Parathyroid adenoma (tissue), 2 donors: ENCODE measurements at regions not wholly inside any gene's neighbourhood (a gene's known extent, or its start where the extent isn't known, plus 50 kb on each side); places are given as distances from the start of the nearest gene placed in this dataset.

Experiments used
- H2AFZ ChIP-seq: fragments of 300-600 bp; sonication (generic); one replicate; pipeline ENCODE4 v1.7.0; 2017; ENCODE audit warnings: antibody characterized with exemption, mild to moderate bottlenecking
- H3K27ac ChIP-seq: fragments of 300-600 bp; sonication (generic); one replicate; pipeline ENCODE4 v1.7.0; 2017
- H3K27me3 ChIP-seq: fragments of 300-600 bp; sonication (generic); one replicate; pipeline ENCODE4 v1.7.0; 2017; ENCODE audit warnings: low read length; ENCODE audit not compliant: control insufficient read depth, insufficient read depth
- H3K36me3 ChIP-seq: fragments of 300-600 bp; sonication (generic); one replicate; pipeline ENCODE4 v1.7.0; 2017; ENCODE audit warnings: low read length; ENCODE audit not compliant: control insufficient read depth, insufficient read depth
- H3K4me1 ChIP-seq: fragments of 300-600 bp; sonication (generic); one replicate; pipeline ENCODE4 v1.7.0; 2017; ENCODE audit warnings: control low read depth
- H3K4me2 ChIP-seq: fragments of 300-600 bp; sonication (generic); one replicate; pipeline ENCODE4 v1.7.0; 2017; ENCODE audit warnings: low read length
- H3K4me3 ChIP-seq: fragments of 300-600 bp; sonication (generic); one replicate; pipeline ENCODE4 v1.7.0; 2017; ENCODE audit warnings: low read depth, low read length
- H3K79me2 ChIP-seq: fragments of 300-600 bp; sonication (generic); one replicate; pipeline ENCODE4 v1.7.0; 2017; ENCODE audit warnings: control low read depth
- H3K9ac ChIP-seq: fragments of 300-600 bp; sonication (generic); one replicate; pipeline ENCODE4 v1.7.0; 2017; ENCODE audit warnings: mild to moderate bottlenecking
- H3K9me3 ChIP-seq: fragments of 300-600 bp; sonication (generic); one replicate; pipeline ENCODE4 v1.7.0; 2017; ENCODE audit warnings: low read length; ENCODE audit not compliant: control insufficient read depth
- TF ChIP-seq, protein P1 (sequence below): fragments of 300-600 bp; sonication (generic); IDR thresholded peaks from one replicate; pipeline ENCODE4 v1.7.0; 2017; ENCODE audit warnings: antibody characterized with exemption, mild to moderate bottlenecking
- donor health status: primary hyperparathyroidism.

DNA sequence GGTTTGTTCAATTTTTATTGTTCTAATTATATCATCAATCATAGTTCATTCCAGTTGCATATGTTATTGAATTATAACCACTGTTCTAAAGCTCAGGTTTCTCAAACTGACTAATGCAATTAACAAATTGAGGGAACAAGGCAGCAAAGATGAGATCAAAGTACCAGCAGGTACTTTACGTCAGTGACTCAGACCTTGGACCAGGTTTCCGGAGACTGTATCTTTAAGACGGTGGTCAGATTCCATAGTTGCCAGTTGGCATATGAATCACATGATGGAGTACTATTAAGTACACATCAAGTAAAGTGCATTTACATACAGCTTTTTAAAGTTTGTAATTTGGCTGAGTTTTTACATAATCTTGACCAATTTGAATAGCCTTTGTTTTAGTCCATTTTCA is 583.6 kb upstream of the ROBO2 start:
- Histone ChIP-seq H3K36me3 (no peaks in the 10 kb centered on the region), H3K27me3 (no peaks in the 10 kb centered on the region), H3K4me2 (no peak overlapping the region), H3K9ac (no peak overlapping the region), H3K79me2 (no peaks in the 10 kb centered on the region), H3K27ac (no peak overlapping the region), H3K4me1 (no peaks in the 10 kb centered on the region), H3K9me3 (no peaks in the 10 kb centered on the region), H3K4me3 (no peak overlapping the region), H2AFZ (no peak overlapping the region)
- TF ChIP-seq, protein P1, sequence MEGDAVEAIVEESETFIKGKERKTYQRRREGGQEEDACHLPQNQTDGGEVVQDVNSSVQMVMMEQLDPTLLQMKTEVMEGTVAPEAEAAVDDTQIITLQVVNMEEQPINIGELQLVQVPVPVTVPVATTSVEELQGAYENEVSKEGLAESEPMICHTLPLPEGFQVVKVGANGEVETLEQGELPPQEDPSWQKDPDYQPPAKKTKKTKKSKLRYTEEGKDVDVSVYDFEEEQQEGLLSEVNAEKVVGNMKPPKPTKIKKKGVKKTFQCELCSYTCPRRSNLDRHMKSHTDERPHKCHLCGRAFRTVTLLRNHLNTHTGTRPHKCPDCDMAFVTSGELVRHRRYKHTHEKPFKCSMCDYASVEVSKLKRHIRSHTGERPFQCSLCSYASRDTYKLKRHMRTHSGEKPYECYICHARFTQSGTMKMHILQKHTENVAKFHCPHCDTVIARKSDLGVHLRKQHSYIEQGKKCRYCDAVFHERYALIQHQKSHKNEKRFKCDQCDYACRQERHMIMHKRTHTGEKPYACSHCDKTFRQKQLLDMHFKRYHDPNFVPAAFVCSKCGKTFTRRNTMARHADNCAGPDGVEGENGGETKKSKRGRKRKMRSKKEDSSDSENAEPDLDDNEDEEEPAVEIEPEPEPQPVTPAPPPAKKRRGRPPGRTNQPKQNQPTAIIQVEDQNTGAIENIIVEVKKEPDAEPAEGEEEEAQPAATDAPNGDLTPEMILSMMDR: no peak

DNA sequence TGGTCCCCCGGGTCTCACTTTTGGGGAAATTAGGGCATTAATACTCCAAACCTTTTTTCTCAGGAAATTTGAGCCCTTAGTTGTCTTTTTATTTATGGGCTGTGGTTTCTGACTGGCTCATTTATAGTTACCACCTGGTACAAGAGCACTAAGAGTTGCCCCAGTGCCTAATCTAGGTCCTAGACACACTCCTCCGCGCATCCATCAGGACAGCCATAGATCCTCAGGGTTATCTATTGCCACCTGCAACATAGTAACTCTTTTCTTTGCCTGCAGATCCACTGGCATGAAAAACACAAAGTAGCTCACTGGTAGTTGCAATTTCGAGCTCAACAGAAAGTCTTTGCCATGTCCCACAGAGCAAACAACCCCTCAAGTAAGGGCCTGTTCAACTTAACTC is 576.4 kb upstream of the ROBO2 start:
- no peak overlapping the region for H3K4me2 ChIP-seq
- H3K27me3 ChIP-seq: no peaks in the 10 kb centered on the region
- H3K9ac ChIP-seq: no peak overlapping the region
- no peak overlapping the region for H3K27ac ChIP-seq
- H3K9me3 ChIP-seq: no peaks in the 10 kb centered on the region
- H3K4me3 ChIP-seq: no peak overlapping the region
- no peak overlapping the region for H2AFZ ChIP-seq
- no peaks in the 10 kb centered on the region for H3K4me1 ChIP-seq
- no peaks in the 10 kb centered on the region for H3K79me2 ChIP-seq
- TF ChIP-seq, protein P1: no peak
- no peaks in the 10 kb centered on the region for H3K36me3 ChIP-seq

DNA sequence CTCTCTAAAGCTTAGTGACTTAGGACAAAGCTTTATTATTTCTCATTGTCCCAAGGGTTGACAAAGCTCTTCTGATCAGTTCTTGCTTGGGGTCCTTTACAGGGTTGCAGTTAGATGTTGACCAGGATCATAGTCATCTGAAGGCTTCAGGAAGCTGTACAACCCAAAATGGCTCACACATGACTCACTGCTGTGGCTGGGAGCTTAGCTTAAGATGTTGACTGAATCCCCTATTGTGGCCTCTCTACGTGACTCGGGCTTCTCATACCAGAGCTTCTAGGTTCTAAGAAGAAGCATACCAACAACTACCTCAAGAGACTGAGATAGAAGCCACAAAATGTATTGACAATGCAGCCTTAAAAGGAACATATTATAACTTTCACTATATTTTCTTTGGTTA is 569.6 kb upstream of the ROBO2 start:
- no peak overlapping the region for H3K27ac ChIP-seq
- TF ChIP-seq, protein P1: no peak
- H3K36me3 ChIP-seq: no peaks in the 10 kb centered on the region
- no peaks in the 10 kb centered on the region for H3K9me3 ChIP-seq
- H3K4me1 ChIP-seq: no peaks in the 10 kb centered on the region
- H2AFZ ChIP-seq: no peak overlapping the region
- H3K4me2 ChIP-seq: no peak overlapping the region
- no peak overlapping the region for H3K4me3 ChIP-seq
- H3K27me3 ChIP-seq: no peaks in the 10 kb centered on the region
- H3K79me2 ChIP-seq: no peaks in the 10 kb centered on the region
- H3K9ac ChIP-seq: no peak overlapping the region

DNA sequence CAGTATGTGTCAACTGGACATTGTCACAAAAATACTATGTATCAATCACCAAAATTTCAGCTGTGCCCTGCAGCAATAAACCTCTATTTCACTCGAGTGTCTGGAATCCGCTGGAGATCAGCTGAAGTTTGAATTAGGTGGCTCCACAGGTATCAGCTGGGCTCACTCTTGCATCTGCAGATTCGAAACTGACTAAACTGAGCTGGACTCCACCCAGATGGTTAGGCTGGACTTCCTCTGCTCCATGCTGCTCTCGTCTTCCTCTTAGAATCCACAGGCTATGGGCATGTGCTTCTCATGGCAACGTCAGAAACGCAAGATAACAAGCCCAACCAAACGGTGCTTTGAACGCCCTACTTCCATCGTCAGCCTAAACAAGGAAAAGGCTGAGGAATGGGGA is 565.3 kb upstream of the ROBO2 start:
- Histone ChIP-seq H3K36me3 (no peaks in the 10 kb centered on the region), H3K79me2 (no peaks in the 10 kb centered on the region), H3K27me3 (no peaks in the 10 kb centered on the region), H2AFZ (no peak overlapping the region), H3K4me2 (no peak overlapping the region), H3K4me3 (no peak overlapping the region), H3K9ac (no peak overlapping the region), H3K4me1 (no peaks in the 10 kb centered on the region), H3K9me3 (no peaks in the 10 kb centered on the region), H3K27ac (no peak overlapping the region)
- TF ChIP-seq, protein P1: no peak

DNA sequence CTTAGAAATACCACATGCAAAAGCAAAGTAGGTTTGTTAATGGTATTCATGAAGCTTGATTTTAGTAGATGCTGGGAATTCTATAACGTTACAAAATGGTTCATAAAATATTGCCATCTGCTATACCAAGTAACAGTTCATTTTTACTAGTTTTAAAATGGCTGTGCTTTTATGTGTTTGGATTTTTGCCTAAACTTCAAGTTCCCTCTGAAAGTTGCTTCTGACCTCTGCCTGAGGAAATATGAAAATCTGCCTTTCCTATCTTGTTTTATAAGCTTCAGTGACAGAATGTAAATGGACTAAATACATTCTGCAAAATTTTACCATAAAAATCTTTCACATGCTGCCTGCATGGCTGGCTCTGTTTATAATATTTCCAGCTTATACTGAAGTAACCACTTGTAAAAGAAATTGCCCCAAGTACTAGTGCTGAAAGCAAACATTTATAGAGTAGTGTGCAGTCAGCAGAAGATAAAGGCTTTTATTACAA is 560.7 kb upstream of the ROBO2 start:
- Histone ChIP-seq H3K27ac (no peak overlapping the region), H2AFZ (no peak overlapping the region), H3K27me3 (no peaks in the 10 kb centered on the region), H3K4me1 (no peaks in the 10 kb centered on the region), H3K9me3 (no peaks in the 10 kb centered on the region), H3K9ac (no peak overlapping the region), H3K4me2 (no peak overlapping the region), H3K4me3 (no peak overlapping the region), H3K36me3 (no peaks in the 10 kb centered on the region), H3K79me2 (no peaks in the 10 kb centered on the region)
- TF ChIP-seq, protein P1: no peak
